Osteoblast (primary cell): ENCODE measurements at regions not wholly inside any gene's neighbourhood (a gene's known extent, or its start where the extent isn't known, plus 50 kb on each side); places are given as distances from the start of the nearest gene placed in this dataset.

Experiments used
- DNase-seq: peaks from one replicate; pipeline ENCODE4 v3.0.0; 2011; ENCODE audit warnings: low spot score, mixed read lengths; ENCODE audit not compliant: insufficient read length; ENCODE audit errors: missing footprints
- H2AFZ ChIP-seq: 2 replicates; pipeline ENCODE4 v1.6.0; 2011; ENCODE audit warnings: mild to moderate bottlenecking, low read length
- H3K27ac ChIP-seq: 2 replicates; pipeline ENCODE4 v1.5.1; 2011; ENCODE audit warnings: mild to moderate bottlenecking, low read depth, low read length, moderate library complexity
- H3K27me3 ChIP-seq: 2 replicates; pipeline ENCODE4 v1.6.0; 2012; ENCODE audit warnings: mild to moderate bottlenecking, control low read depth, inconsistent platforms, low read length, moderate library complexity; ENCODE audit not compliant: insufficient read depth
- H3K36me3 ChIP-seq: 2 replicates; pipeline ENCODE4 v1.5.1; 2011; ENCODE audit warnings: mild to moderate bottlenecking, low read length, control low read depth, moderate library complexity; ENCODE audit not compliant: insufficient read depth
- H3K4me1 ChIP-seq: 2 replicates; pipeline ENCODE4 v1.5.1; 2011; ENCODE audit warnings: mild to moderate bottlenecking, low read length, control low read depth, moderate library complexity; ENCODE audit not compliant: insufficient read depth
- H3K4me2 ChIP-seq: 2 replicates; pipeline ENCODE4 v1.6.0; 2011; ENCODE audit warnings: mild to moderate bottlenecking, low read length; ENCODE audit not compliant: insufficient read depth
- H3K4me3 ChIP-seq: fragments of 200-600 bp; sonication (generic); 3 replicates; pipeline ENCODE4 v1.5.1; 2012; ENCODE audit warnings: mild to moderate bottlenecking, low read length, inconsistent platforms; ENCODE audit not compliant: insufficient read depth
- H3K79me2 ChIP-seq: 2 replicates; pipeline ENCODE4 v1.6.0; 2012; ENCODE audit warnings: mild to moderate bottlenecking, low read length, control low read depth, inconsistent platforms; ENCODE audit not compliant: insufficient read depth
- H3K9me3 ChIP-seq: 2 replicates; pipeline ENCODE4 v1.5.1; 2011; ENCODE audit warnings: low read depth, low read length, control low read depth
- H4K20me1 ChIP-seq: 2 replicates; pipeline ENCODE4 v1.6.0; 2012; ENCODE audit warnings: mild to moderate bottlenecking, low read length, control low read depth; ENCODE audit not compliant: insufficient read depth
- TF ChIP-seq, protein P1 (sequence below): IDR thresholded peaks from 2 replicates; pipeline ENCODE4 v1.5.1; 2011; ENCODE audit warnings: mild to moderate bottlenecking, low read depth, low read length, moderate library complexity; ENCODE audit errors: extremely low read depth

DNA sequence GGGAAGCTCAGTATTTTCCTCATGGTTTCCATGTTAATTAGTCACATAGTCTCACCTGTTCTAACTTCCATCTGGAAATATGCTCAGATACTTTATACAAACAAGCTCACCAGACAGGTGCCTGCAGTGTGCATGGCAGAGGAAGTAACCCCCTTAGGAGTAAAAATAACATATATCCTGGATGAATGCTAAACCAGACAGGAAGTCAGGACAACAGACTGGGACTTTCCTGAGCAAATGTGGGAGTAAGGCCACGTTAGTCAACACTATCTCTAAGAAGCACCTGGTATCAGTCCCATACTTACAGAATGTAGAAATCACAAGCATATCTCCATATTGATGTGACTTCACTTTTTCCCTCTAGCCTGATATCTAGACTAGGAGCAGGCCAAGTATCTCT, 128.4 kb downstream of the SEC61B start:
- no peaks in the 10 kb centered on the region for H4K20me1 ChIP-seq
- H3K9me3 ChIP-seq, result no peaks in the 10 kb centered on the region
- no peak overlapping the region for H3K4me2 ChIP-seq
- peaks cover 20% of the 10 kb centered on the region for H3K4me1 ChIP-seq
- H3K4me3 ChIP-seq, result no peak overlapping the region
- TF ChIP-seq, protein P1, sequence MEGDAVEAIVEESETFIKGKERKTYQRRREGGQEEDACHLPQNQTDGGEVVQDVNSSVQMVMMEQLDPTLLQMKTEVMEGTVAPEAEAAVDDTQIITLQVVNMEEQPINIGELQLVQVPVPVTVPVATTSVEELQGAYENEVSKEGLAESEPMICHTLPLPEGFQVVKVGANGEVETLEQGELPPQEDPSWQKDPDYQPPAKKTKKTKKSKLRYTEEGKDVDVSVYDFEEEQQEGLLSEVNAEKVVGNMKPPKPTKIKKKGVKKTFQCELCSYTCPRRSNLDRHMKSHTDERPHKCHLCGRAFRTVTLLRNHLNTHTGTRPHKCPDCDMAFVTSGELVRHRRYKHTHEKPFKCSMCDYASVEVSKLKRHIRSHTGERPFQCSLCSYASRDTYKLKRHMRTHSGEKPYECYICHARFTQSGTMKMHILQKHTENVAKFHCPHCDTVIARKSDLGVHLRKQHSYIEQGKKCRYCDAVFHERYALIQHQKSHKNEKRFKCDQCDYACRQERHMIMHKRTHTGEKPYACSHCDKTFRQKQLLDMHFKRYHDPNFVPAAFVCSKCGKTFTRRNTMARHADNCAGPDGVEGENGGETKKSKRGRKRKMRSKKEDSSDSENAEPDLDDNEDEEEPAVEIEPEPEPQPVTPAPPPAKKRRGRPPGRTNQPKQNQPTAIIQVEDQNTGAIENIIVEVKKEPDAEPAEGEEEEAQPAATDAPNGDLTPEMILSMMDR, result no peak
- H3K27ac ChIP-seq, result no peak overlapping the region
- H3K79me2 ChIP-seq, result no peaks in the 10 kb centered on the region
- no peak overlapping the region for H2AFZ ChIP-seq
- H3K36me3 ChIP-seq, result no peaks in the 10 kb centered on the region
- no peak for DNase-seq
- H3K27me3 ChIP-seq, result no peaks in the 10 kb centered on the region

DNA sequence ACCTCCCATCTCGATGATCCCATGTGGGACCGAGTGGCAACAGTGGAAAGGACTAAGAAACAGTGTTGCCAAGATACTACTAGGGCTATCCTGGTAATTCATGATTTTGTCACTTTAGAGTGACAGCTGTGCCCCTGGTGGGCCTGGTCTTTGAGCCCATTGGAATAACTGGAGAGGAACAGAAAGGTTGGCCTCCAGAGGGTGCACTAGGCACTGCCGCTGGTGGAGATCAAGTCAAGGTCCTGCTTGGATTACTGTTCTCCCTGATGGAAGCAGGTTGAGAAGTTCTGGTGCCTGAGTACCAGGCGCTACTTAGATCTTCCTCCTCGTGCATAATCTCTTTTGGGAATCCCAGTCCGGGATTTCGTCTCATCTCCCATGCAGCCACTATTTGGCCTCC, 129.6 kb downstream of the SEC61B start:
- no peak overlapping the region for H3K27ac ChIP-seq
- no peak for DNase-seq
- H3K36me3 ChIP-seq, result no peaks in the 10 kb centered on the region
- no peaks in the 10 kb centered on the region for H4K20me1 ChIP-seq
- peaks cover 15% of the 10 kb centered on the region for H3K4me1 ChIP-seq
- no peak overlapping the region for H3K4me3 ChIP-seq
- H3K27me3 ChIP-seq, result no peaks in the 10 kb centered on the region
- H3K79me2 ChIP-seq, result no peaks in the 10 kb centered on the region
- H3K9me3 ChIP-seq, result no peaks in the 10 kb centered on the region
- TF ChIP-seq, protein P1, result peak; percentile 15
- no peak overlapping the region for H3K4me2 ChIP-seq
- no peak overlapping the region for H2AFZ ChIP-seq

DNA sequence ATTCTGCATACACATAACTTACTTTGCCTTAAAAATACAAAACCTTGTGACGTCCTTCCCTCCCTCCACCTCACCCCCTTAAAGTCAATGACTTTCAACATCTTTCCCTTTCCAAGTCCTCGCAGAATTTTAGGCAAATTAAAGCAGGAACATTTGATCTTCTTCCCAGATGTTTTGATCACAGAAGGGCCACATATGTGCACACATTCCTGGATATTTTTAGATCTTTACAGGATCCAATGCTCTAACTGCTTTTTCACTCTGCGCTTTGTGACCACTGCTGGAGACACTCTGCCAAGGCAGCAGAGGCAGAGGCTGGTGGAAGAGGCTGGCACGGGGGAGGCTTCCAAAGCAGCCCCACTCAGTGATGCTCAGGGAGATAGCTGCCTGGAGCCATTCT, 130.7 kb downstream of the SEC61B start:
- Histone ChIP-seq H3K36me3 (no peaks in the 10 kb centered on the region), H3K4me2 (no peak overlapping the region), H3K4me1 (peaks cover 21% of the 10 kb centered on the region), H3K4me3 (no peak overlapping the region), H3K79me2 (no peaks in the 10 kb centered on the region), H3K27me3 (no peaks in the 10 kb centered on the region), H4K20me1 (no peaks in the 10 kb centered on the region), H3K27ac (no peak overlapping the region), H3K9me3 (no peaks in the 10 kb centered on the region), H2AFZ (no peak overlapping the region)
- TF ChIP-seq, protein P1, result no peak
- no peak for DNase-seq

DNA sequence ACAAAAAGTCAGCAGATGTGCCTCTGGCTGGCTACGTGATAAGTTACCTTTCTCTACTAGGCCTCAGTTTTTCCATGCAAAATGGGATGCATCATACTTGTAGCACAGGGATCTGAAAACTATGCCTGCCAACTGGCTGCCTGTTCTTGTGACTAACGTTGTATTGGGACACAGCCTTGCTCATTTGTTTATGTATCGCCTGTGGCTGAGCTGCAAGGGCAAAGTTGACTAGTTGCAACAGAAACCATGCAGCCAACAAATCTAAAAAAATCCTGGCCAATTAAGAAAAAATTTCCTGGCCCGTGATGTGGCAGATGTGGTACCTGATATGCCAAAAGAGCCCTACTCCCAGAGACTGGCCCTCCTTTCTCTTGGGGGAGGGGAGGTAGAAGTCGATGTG, 131.3 kb downstream of the SEC61B start:
- H3K79me2 ChIP-seq, result no peaks in the 10 kb centered on the region
- peaks cover 22% of the 10 kb centered on the region for H3K4me1 ChIP-seq
- H3K4me3 ChIP-seq, result no peak overlapping the region
- H3K27ac ChIP-seq, result peak overlapping the region; percentile 16
- peak; percentile 90 for DNase-seq
- H3K27me3 ChIP-seq, result no peaks in the 10 kb centered on the region
- H2AFZ ChIP-seq, result no peak overlapping the region
- no peaks in the 10 kb centered on the region for H3K36me3 ChIP-seq
- H4K20me1 ChIP-seq, result no peaks in the 10 kb centered on the region
- peak overlapping the region; percentile 46 for H3K4me2 ChIP-seq
- TF ChIP-seq, protein P1, result no peak
- no peaks in the 10 kb centered on the region for H3K9me3 ChIP-seq
